ENCODE measurements at regions not wholly inside any gene's neighbourhood (a gene's known extent, or its start where the extent isn't known, plus 50 kb on each side); places are given as distances from the start of the nearest gene placed in this dataset.

DNA sequence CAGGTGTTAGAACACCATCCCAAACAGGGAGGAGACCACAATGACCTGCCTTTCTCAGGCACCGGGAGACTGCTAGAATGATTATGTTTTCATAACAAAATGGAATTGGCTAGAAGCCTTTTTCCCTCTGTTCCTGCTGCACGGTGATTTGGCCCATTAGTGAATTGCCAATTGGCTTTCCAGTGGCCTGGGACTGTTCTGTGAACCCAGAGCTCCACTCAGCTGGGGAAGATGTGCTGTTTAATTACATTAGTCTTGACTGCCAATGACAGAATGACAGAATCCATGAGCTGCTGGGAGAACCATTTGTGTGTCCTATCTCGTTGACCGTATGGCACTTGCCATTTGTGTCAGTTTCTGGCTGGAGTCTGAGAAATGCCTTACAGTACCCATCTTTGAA, 242.9 kb downstream of the CDH11 start:
- in situ Hi-C loops (cut with HindIII; ENCODE audit: low pct_unique_long_range_greater_than_20kb, low sequenced_read_pairs) (no loop called here), intact Hi-C loops (cut with micrococcal nuclease; ENCODE audit: unreplicated experiment) (no loop called here)
- BruUV-seq (replicated peaks), result no TSS peak
- H3K27ac ChIP-seq (ENCODE audit: low read length), result no peak overlapping the region
- no peaks in the 10 kb centered on the region for H3K27me3 ChIP-seq (ENCODE audit: control insufficient read depth, insufficient read depth, low read length)
- H3K36me3 ChIP-seq (ENCODE audit: control insufficient read depth, insufficient read depth, low read length), result no peaks in the 10 kb centered on the region
- H3K4me1 ChIP-seq (ENCODE audit: control insufficient read depth, insufficient read depth, low read length), result no peaks in the 10 kb centered on the region
- CTCF ChIA-PET, result no interaction called here
- TF ChIP-seq POLR2AphosphoS5 (IDR thresholded peaks at IDR 0.05; ENCODE audit: low read depth, low read length) (no peak), TCF7L2 (IDR thresholded peaks at IDR 0.05; ENCODE audit: low read depth, low read length) (no peak), SIN3A (IDR thresholded peaks at IDR 0.05; ENCODE audit: borderline replicate concordance, insufficient read depth, low read depth, low read length) (no peak)
- TF ChIP-seq, protein P1, sequence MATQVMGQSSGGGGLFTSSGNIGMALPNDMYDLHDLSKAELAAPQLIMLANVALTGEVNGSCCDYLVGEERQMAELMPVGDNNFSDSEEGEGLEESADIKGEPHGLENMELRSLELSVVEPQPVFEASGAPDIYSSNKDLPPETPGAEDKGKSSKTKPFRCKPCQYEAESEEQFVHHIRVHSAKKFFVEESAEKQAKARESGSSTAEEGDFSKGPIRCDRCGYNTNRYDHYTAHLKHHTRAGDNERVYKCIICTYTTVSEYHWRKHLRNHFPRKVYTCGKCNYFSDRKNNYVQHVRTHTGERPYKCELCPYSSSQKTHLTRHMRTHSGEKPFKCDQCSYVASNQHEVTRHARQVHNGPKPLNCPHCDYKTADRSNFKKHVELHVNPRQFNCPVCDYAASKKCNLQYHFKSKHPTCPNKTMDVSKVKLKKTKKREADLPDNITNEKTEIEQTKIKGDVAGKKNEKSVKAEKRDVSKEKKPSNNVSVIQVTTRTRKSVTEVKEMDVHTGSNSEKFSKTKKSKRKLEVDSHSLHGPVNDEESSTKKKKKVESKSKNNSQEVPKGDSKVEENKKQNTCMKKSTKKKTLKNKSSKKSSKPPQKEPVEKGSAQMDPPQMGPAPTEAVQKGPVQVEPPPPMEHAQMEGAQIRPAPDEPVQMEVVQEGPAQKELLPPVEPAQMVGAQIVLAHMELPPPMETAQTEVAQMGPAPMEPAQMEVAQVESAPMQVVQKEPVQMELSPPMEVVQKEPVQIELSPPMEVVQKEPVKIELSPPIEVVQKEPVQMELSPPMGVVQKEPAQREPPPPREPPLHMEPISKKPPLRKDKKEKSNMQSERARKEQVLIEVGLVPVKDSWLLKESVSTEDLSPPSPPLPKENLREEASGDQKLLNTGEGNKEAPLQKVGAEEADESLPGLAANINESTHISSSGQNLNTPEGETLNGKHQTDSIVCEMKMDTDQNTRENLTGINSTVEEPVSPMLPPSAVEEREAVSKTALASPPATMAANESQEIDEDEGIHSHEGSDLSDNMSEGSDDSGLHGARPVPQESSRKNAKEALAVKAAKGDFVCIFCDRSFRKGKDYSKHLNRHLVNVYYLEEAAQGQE (IDR thresholded peaks at IDR 0.05; ENCODE audit: insufficient read depth in 1 of 2, low read depth in 2 of 2, low read length in 1 of 2), result no peak
- TF ChIP-seq, protein P2, sequence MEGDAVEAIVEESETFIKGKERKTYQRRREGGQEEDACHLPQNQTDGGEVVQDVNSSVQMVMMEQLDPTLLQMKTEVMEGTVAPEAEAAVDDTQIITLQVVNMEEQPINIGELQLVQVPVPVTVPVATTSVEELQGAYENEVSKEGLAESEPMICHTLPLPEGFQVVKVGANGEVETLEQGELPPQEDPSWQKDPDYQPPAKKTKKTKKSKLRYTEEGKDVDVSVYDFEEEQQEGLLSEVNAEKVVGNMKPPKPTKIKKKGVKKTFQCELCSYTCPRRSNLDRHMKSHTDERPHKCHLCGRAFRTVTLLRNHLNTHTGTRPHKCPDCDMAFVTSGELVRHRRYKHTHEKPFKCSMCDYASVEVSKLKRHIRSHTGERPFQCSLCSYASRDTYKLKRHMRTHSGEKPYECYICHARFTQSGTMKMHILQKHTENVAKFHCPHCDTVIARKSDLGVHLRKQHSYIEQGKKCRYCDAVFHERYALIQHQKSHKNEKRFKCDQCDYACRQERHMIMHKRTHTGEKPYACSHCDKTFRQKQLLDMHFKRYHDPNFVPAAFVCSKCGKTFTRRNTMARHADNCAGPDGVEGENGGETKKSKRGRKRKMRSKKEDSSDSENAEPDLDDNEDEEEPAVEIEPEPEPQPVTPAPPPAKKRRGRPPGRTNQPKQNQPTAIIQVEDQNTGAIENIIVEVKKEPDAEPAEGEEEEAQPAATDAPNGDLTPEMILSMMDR (IDR thresholded peaks at IDR 0.05), result no peak
- H3K9me3 ChIP-seq (ENCODE audit: control insufficient read depth, insufficient read depth, low read depth, low read length), result no peaks in the 10 kb centered on the region
- POLR2A ChIA-PET, result no interaction called here
- ATAC-seq, result no peak
- H3K4me3 ChIP-seq (ENCODE audit: low read depth in 2 of 2, low read length in 2 of 2), result no peak overlapping the region
- DNase-seq (ENCODE audit: low read depth, low spot score), result no peak

DNA sequence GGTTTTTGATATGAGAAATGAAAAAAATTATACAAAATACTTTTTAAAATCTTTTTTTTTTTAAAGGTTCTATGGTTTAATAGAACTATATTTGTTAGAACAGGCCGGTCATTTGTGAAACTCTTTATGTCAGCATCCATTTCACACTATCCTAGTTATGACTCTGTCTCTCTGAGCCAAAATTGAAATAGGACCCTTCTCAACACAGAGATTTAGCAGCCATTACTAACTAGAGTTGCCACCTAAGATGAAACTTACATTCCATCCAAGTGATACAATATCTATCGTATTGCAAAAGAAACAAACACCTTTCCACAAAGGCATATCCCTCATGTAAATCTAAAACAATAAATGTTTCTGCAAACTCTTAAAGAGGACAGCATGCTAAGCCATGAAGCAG, 249.8 kb downstream of the CDH11 start:
- DNase-seq (ENCODE audit: low read depth, low spot score), result no peak
- no TSS peak for BruUV-seq (replicated peaks)
- intact Hi-C loops (cut with micrococcal nuclease; ENCODE audit: unreplicated experiment) (no loop called here), in situ Hi-C loops (cut with HindIII; ENCODE audit: low pct_unique_long_range_greater_than_20kb, low sequenced_read_pairs) (no loop called here)
- ChIA-PET POLR2A (no interaction called here), CTCF (no interaction called here)
- Histone ChIP-seq H3K4me1 (ENCODE audit: control insufficient read depth, insufficient read depth, low read length) (no peaks in the 10 kb centered on the region), H3K27ac (ENCODE audit: low read length) (no peak overlapping the region), H3K27me3 (ENCODE audit: control insufficient read depth, insufficient read depth, low read length) (no peaks in the 10 kb centered on the region), H3K36me3 (ENCODE audit: control insufficient read depth, insufficient read depth, low read length) (no peaks in the 10 kb centered on the region), H3K9me3 (ENCODE audit: control insufficient read depth, insufficient read depth, low read depth, low read length) (no peaks in the 10 kb centered on the region), H3K4me3 (ENCODE audit: low read depth in 2 of 2, low read length in 2 of 2) (no peak overlapping the region)
- ATAC-seq, result no peak
- TF ChIP-seq SIN3A (IDR thresholded peaks at IDR 0.05; ENCODE audit: borderline replicate concordance, insufficient read depth, low read depth, low read length) (no peak), TCF7L2 (IDR thresholded peaks at IDR 0.05; ENCODE audit: low read depth, low read length) (no peak), POLR2AphosphoS5 (IDR thresholded peaks at IDR 0.05; ENCODE audit: low read depth, low read length) (no peak)
- TF ChIP-seq, protein P1 (IDR thresholded peaks at IDR 0.05; ENCODE audit: insufficient read depth in 1 of 2, low read depth in 2 of 2, low read length in 1 of 2), result no peak
- TF ChIP-seq, protein P2 (IDR thresholded peaks at IDR 0.05), result no peak
